ENCODE measurements at regions not wholly inside any gene's neighbourhood (a gene's known extent, or its start where the extent isn't known, plus 50 kb on each side); places are given as distances from the start of the nearest gene placed in this dataset.
A peak's percentile ranks its signal among the peaks of the same experiment; 100 is the strongest.

DNA sequence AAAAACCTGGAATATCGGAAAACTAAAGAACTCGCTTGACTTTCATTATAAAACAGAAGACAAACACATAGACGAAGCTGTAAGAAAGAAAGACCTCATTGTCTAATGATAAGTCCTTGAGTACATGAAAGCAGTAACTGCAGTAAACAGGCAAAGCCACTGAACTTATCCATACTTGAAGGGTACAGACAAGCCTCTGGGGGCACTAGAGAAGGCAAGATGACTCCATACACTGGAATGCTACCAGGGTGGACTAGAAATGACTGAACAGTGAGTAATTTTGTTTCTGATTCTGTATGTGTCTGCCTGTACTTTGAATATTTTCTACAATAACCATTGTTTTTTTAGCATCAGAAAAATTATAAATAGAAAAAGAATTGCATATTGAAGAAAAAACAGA, 507.9 kb downstream of the UQCRFS1 start:
- CTCF ChIA-PET = interaction anchor here (0.6 to 1.3 kb wide), 2 partner anchors 174 to 1090 kb away, joined by 4 read pairs; no protein-coding TSS in a partner anchor
- FAIRE-seq = no peak
- peak; percentile 15 to 58 for DNase-seq (ENCODE audit: low read depth in 1 of 2, low spot score in 1 of 2)
- peak; percentile 91 to 92 for ATAC-seq
- H3K27ac ChIP-seq = no peak overlapping the region
- H3K4me3 ChIP-seq = no peak overlapping the region
- 16% methylated on average over 3 of the region's 3 CpGs for WGBS (ENCODE audit: missing lambda C conversion rate)
- POLR2A ChIA-PET = no interaction called here
- no peaks in the 10 kb centered on the region for H3K4me1 ChIP-seq
- TF ChIP-seq SREBF2 (IDR thresholded peaks at IDR 0.05) (no peak), FOSL2 (IDR thresholded peaks at IDR 0.05) (no peak), FOSL2 (CRISPR knock-in tag; IDR thresholded peaks at IDR 0.05) (peak; percentile 62)
- TF ChIP-seq, protein P1, sequence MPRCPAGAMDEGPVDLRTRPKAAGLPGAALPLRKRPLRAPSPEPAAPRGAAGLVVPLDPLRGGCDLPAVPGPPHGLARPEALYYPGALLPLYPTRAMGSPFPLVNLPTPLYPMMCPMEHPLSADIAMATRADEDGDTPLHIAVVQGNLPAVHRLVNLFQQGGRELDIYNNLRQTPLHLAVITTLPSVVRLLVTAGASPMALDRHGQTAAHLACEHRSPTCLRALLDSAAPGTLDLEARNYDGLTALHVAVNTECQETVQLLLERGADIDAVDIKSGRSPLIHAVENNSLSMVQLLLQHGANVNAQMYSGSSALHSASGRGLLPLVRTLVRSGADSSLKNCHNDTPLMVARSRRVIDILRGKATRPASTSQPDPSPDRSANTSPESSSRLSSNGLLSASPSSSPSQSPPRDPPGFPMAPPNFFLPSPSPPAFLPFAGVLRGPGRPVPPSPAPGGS (IDR thresholded peaks at IDR 0.05) = no peak
- no peak overlapping the region for H3K4me2 ChIP-seq
- 0 out of 3 replicates have a peak, but pooled peaks cover 3% of the 10 kb centered on the region for H3K9me3 ChIP-seq

DNA sequence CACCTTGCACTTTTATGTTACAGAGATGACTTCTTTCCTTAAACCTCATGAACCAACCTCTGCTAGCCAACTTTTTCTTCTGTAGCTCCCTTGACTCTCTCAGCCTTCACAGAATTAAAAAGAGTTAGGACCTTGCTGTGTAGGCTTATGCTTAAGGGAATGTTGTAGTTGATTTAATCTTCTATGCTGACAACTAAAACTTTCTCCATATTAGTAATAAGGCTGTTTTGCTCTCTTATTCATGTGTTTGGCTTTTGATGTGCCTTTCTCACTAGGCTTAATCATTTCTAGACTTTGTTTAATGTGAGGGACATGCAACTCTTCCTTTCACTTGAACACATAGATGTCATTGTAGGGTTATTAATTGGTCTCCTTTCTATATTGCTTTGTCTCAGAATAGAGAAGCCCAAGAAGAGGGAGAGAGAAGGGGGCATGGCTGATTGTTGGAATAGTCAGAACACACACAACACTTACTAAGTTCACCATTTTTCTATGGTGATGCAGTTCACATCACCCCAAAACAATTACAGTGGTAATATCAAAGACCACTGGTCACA, 509.5 kb downstream of the UQCRFS1 start:
- ChIA-PET CTCF (interaction anchor here (1.1 to 1.2 kb wide), 2 partner anchors 9 to 11 kb away, joined by 3 to 4 read pairs; no protein-coding TSS in a partner anchor), POLR2A (no interaction called here)
- no peak for TF ChIP-seq JUN (IDR thresholded peaks at IDR 0.05)
- TF ChIP-seq SREBF2 (IDR thresholded peaks at IDR 0.05) = no peak
- TF ChIP-seq, protein P2, sequence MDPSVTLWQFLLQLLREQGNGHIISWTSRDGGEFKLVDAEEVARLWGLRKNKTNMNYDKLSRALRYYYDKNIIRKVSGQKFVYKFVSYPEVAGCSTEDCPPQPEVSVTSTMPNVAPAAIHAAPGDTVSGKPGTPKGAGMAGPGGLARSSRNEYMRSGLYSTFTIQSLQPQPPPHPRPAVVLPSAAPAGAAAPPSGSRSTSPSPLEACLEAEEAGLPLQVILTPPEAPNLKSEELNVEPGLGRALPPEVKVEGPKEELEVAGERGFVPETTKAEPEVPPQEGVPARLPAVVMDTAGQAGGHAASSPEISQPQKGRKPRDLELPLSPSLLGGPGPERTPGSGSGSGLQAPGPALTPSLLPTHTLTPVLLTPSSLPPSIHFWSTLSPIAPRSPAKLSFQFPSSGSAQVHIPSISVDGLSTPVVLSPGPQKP (IDR thresholded peaks at IDR 0.05; ENCODE audit: low read depth, low read length) = no peak
- no peak for ATAC-seq
- H3K9me3 ChIP-seq = 0 out of 3 replicates have a peak, but pooled peaks cover 3% of the 10 kb centered on the region
- no peak for DNase-seq (ENCODE audit: low read depth in 1 of 2, low spot score in 1 of 2)
- no peak overlapping the region for H3K4me2 ChIP-seq
- H3K27ac ChIP-seq = no peak overlapping the region
- H3K4me3 ChIP-seq = no peak overlapping the region
- H3K4me1 ChIP-seq = no peaks in the 10 kb centered on the region
- FAIRE-seq = peak; percentile 88

DNA sequence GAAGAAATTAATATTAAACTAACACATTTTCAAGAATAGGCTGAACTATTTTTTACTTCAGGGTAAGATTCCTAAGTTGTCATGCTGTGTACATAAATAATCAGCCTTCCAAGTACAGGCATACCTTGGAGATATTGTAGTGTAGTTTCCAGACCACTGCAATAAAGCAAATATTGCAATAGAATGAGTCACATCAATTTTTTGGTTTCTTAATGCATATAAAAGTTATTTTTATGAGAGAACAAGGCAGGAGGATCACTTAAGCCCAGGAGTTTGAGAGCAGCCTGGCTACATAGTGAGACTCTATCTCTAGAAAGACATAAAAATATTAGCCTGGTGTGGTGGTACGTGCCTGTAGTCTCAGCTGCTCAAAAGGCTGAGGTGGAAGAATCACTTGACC, 511.5 kb downstream of the UQCRFS1 start:
- no peak overlapping the region for H3K27ac ChIP-seq
- no peak overlapping the region for H3K4me2 ChIP-seq

DNA sequence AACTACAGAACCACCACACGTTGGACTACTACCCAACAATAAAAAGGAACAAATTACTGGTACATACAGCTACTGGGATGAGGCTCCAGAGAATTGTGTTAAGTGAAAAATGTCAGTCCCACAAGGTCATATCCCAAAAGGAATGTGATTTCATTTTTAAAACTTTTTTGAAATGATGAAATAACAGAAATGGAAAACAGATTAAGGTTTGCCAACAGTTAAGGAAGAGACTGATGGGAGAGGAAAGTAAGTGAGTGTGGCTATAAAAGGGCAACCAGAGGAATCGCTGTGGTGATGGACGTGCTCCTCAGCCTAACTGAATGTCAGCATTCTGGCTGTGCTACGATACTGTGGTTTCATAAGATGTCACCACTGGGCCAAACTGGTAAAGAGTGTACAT, 512.8 kb downstream of the UQCRFS1 start:
- no peak for ATAC-seq
- peak; percentile 61 for FAIRE-seq
- TF ChIP-seq, protein P3, sequence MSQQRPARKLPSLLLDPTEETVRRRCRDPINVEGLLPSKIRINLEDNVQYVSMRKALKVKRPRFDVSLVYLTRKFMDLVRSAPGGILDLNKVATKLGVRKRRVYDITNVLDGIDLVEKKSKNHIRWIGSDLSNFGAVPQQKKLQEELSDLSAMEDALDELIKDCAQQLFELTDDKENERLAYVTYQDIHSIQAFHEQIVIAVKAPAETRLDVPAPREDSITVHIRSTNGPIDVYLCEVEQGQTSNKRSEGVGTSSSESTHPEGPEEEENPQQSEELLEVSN (IDR thresholded peaks at IDR 0.05; ENCODE audit: borderline replicate concordance, low read depth) = no peak
- no peak for TF ChIP-seq GATA3 (IDR thresholded peaks at IDR 0.05; ENCODE audit: borderline replicate concordance)
- TF ChIP-seq TP53 (CRISPR knock-in tag; IDR thresholded peaks at IDR 0.05) = no peak
- TF ChIP-seq, protein P4, sequence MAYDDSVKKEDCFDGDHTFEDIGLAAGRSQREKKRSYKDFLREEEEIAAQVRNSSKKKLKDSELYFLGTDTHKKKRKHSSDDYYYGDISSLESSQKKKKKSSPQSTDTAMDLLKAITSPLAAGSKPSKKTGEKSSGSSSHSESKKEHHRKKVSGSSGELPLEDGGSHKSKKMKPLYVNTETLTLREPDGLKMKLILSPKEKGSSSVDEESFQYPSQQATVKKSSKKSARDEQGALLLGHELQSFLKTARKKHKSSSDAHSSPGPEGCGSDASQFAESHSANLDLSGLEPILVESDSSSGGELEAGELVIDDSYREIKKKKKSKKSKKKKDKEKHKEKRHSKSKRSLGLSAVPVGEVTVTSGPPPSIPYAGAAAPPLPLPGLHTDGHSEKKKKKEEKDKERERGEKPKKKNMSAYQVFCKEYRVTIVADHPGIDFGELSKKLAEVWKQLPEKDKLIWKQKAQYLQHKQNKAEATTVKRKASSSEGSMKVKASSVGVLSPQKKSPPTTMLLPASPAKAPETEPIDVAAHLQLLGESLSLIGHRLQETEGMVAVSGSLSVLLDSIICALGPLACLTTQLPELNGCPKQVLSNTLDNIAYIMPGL (CRISPR knock-in tag; IDR thresholded peaks at IDR 0.05; ENCODE audit: borderline replicate concordance) = no peak
- TF ChIP-seq CBX8 (IDR thresholded peaks at IDR 0.05) = no peak
- TF ChIP-seq HOXA7 (CRISPR knock-in tag; IDR thresholded peaks at IDR 0.05) = no peak
- TF ChIP-seq MAFK (IDR thresholded peaks at IDR 0.05; ENCODE audit: partially characterized antibody) = no peak
- TF ChIP-seq HEYL (CRISPR knock-in tag; IDR thresholded peaks at IDR 0.05) = no peak
- TF ChIP-seq CHD2 (IDR thresholded peaks at IDR 0.05; ENCODE audit: low read length, partially characterized antibody) = no peak
- TF ChIP-seq BHLHE40 (IDR thresholded peaks at IDR 0.05; ENCODE audit: low read depth, low read length) = no peak
- H3K9me3 ChIP-seq = peaks cover 5% of the 10 kb centered on the region; the same call in 2 of the 3 replicates
- no peak overlapping the region for H3K27ac ChIP-seq
- H3K4me3 ChIP-seq = no peak overlapping the region
- CTCF ChIA-PET = interaction anchor here (1.1 to 1.6 kb wide), 4 partner anchors 9 to 563 kb away, joined by 3 to 10 read pairs (median 3); no protein-coding TSS in a partner anchor
- DNase-seq (ENCODE audit: low read depth in 1 of 2, low spot score in 1 of 2) = no peak
- no peaks in the 10 kb centered on the region for H3K4me1 ChIP-seq
- H3K4me2 ChIP-seq = no peak overlapping the region
- POLR2A ChIA-PET = no interaction called here
- WGBS (ENCODE audit: missing lambda C conversion rate) = 2% methylated on average over 4 of the region's 4 CpGs

More for the DNA sequence above, 511.5 kb downstream of the UQCRFS1 start:
- H3K4me3 ChIP-seq = no peak overlapping the region
- ATAC-seq = no peak
- 0% methylated on average over 1 of the region's 1 CpG for WGBS (ENCODE audit: missing lambda C conversion rate)
- FAIRE-seq = peak; percentile 13
- TF ChIP-seq RAD21 (conservative IDR thresholded peaks at IDR 0.05 in 1 of 2, IDR thresholded peaks at IDR 0.05 in 1 of 2) (no peak), CBX2 (IDR thresholded peaks at IDR 0.05; ENCODE audit: borderline replicate concordance, low read depth) (no peak), HOXA7 (CRISPR knock-in tag; IDR thresholded peaks at IDR 0.05) (no peak), ZNF302 (CRISPR knock-in tag; IDR thresholded peaks at IDR 0.05) (no peak)
- peaks cover 3% of the 10 kb centered on the region; the same call in 1 of the 3 replicates for H3K9me3 ChIP-seq
- no peaks in the 10 kb centered on the region for H3K4me1 ChIP-seq
- CTCF ChIA-PET = interaction anchor here (1.1 to 1.6 kb wide), 2 partner anchors 8 to 10 kb away, joined by 3 to 10 read pairs; no protein-coding TSS in a partner anchor
- POLR2A ChIA-PET = no interaction called here
- DNase-seq (ENCODE audit: low read depth in 1 of 2, low spot score in 1 of 2) = no peak

All from A549 (cell line).